OCI-LY7 (cell line): ENCODE measurements at regions not wholly inside any gene's neighbourhood (a gene's known extent, or its start where the extent isn't known, plus 50 kb on each side); places are given as distances from the start of the nearest gene placed in this dataset.

Source experiments
- BruUV-seq: library from RNA; stranded (reverse); fragments of 400-500 nt; replicated peaks from 2 replicates; lab custom pipeline; 2021; lab: Mats Ljungman, UMichigan
- CTCF ChIA-PET: fragments of 300-600 bp; sonication (Branson Sonifier 250); formaldehyde crosslinking; loops from one replicate; lab custom pipeline; 2022; ENCODE audit warnings: antibody characterized with exemption; ENCODE audit not compliant: unreplicated experiment; lab: Charles Lee
- POLR2A ChIA-PET: fragments of 300-600 bp; sonication (Branson Sonifier 250); formaldehyde crosslinking; loops from one replicate; lab custom pipeline; 2022; ENCODE audit warnings: antibody characterized with exemption; lab: Charles Lee
- DNase-seq: peaks from one replicate; pipeline ENCODE4 v3.0.0-alpha.2; 2015; ENCODE audit warnings: low spot score
- H2AFZ ChIP-seq: fragments of 200-600 bp; sonication (generic), shearing (Covaris generic); 2 replicates; pipeline ENCODE4 v1.6.1; 2014; ENCODE audit warnings: mild to moderate bottlenecking, antibody characterized with exemption, low read length, moderate library complexity
- H3K27ac ChIP-seq: fragments of 200-600 bp; sonication (generic); 2 replicates; pipeline ENCODE4 v1.5.1; 2014; ENCODE audit warnings: mixed run types, low read depth, mild to moderate bottlenecking, moderate library complexity, low read length, inconsistent platforms; ENCODE audit not compliant: poor library complexity, severe bottlenecking
- H3K36me3 ChIP-seq: fragments of 200-600 bp; sonication (generic); 2 replicates; pipeline ENCODE4 v1.6.1; 2014; ENCODE audit warnings: mild to moderate bottlenecking, antibody characterized with exemption, low read length, moderate library complexity, mixed read lengths; ENCODE audit not compliant: insufficient read depth
- H3K4me1 ChIP-seq: fragments of 200-600 bp; sonication (generic); 2 replicates; pipeline ENCODE4 v1.5.1; 2014; ENCODE audit warnings: mild to moderate bottlenecking, low read length; ENCODE audit not compliant: insufficient read depth, poor library complexity, severe bottlenecking
- H3K4me2 ChIP-seq: fragments of 200-600 bp; sonication (generic); 2 replicates; pipeline ENCODE4 v1.6.1; 2014; ENCODE audit warnings: mild to moderate bottlenecking, low read length
- H3K4me3 ChIP-seq: fragments of 200-600 bp; sonication (generic); 2 replicates; pipeline ENCODE4 v1.5.1; 2014; ENCODE audit warnings: mild to moderate bottlenecking, low read depth, low read length; ENCODE audit not compliant: poor library complexity, severe bottlenecking
- H3K79me2 ChIP-seq: fragments of 200-600 bp; sonication (generic); 2 replicates; pipeline ENCODE4 v1.6.1; 2016; ENCODE audit warnings: low read depth, mild to moderate bottlenecking, low read length, moderate library complexity, mixed read lengths; ENCODE audit not compliant: insufficient read depth
- H3K9me2 ChIP-seq: fragments of 200-600 bp; sonication (generic); 2 replicates; pipeline ENCODE4 v1.6.1; 2016; ENCODE audit warnings: mild to moderate bottlenecking, low read length, mixed read lengths; ENCODE audit not compliant: insufficient read depth
- H3K9me3 ChIP-seq: fragments of 200-600 bp; sonication (generic); 2 replicates; pipeline ENCODE4 v1.6.1; 2014; ENCODE audit warnings: mild to moderate bottlenecking, mixed run types, low read length, mixed read lengths
- H4K20me1 ChIP-seq: fragments of 200-600 bp; sonication (generic); 2 replicates; pipeline ENCODE4 v1.6.1; 2014; ENCODE audit warnings: mild to moderate bottlenecking, antibody characterized with exemption, low read length, moderate library complexity, mixed read lengths; ENCODE audit not compliant: insufficient read depth
- EZH2phosphoT487 ChIP-seq: fragments of 200-600 bp; sonication (generic); IDR thresholded peaks from 2 replicates; pipeline ENCODE4 v1.6.1; 2018; ENCODE audit warnings: low read depth, borderline replicate concordance, mild to moderate bottlenecking, mixed run types, antibody characterized with exemption, low read length, moderate library complexity, mixed read lengths
- intact Hi-C: fragments of 100-400 bp; cut with micrococcal nuclease; formaldehyde crosslinking; loops from one replicate; pipeline ENCODE4 v1.10.0; 2022; ENCODE audit not compliant: unreplicated experiment
- TF ChIP-seq, protein P1 (sequence below): fragments of 200-600 bp; sonication (generic); conservative IDR thresholded peaks from 2 replicates; pipeline ENCODE4 v1.5.1; 2014; ENCODE audit warnings: mild to moderate bottlenecking, antibody characterized with exemption, low read length, moderate library complexity, mixed read lengths

GRCh38 chr4:176437756-176438155 lies 118.0 kb downstream of the SPCS3 start:
- Histone ChIP-seq H3K4me1 (no peaks in the 10 kb centered on the region), H2AFZ (no peak overlapping the region), H3K9me3 (no peaks in the 10 kb centered on the region), H3K27ac (no peak overlapping the region), H3K4me2 (no peak overlapping the region), H3K9me2 (no peaks in the 10 kb centered on the region), H3K4me3 (no peak overlapping the region), H3K79me2 (no peaks in the 10 kb centered on the region), H4K20me1 (no peaks in the 10 kb centered on the region), H3K36me3 (no peaks in the 10 kb centered on the region)
- ChIA-PET POLR2A (interaction anchor here (0.9 kb wide), 1 partner anchor 11 kb away, joined by 3 read pairs; no protein-coding TSS in a partner anchor), CTCF (no interaction called here)
- intact Hi-C loops: no loop called here
- TF ChIP-seq, protein P1, sequence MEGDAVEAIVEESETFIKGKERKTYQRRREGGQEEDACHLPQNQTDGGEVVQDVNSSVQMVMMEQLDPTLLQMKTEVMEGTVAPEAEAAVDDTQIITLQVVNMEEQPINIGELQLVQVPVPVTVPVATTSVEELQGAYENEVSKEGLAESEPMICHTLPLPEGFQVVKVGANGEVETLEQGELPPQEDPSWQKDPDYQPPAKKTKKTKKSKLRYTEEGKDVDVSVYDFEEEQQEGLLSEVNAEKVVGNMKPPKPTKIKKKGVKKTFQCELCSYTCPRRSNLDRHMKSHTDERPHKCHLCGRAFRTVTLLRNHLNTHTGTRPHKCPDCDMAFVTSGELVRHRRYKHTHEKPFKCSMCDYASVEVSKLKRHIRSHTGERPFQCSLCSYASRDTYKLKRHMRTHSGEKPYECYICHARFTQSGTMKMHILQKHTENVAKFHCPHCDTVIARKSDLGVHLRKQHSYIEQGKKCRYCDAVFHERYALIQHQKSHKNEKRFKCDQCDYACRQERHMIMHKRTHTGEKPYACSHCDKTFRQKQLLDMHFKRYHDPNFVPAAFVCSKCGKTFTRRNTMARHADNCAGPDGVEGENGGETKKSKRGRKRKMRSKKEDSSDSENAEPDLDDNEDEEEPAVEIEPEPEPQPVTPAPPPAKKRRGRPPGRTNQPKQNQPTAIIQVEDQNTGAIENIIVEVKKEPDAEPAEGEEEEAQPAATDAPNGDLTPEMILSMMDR: no peak
- TF ChIP-seq EZH2phosphoT487: no peak
- DNase-seq: no peak
- BruUV-seq: no TSS peak

GRCh38 chr4:176438401-176438800 lies 118.6 kb downstream of the SPCS3 start:
- TF ChIP-seq EZH2phosphoT487: no peak
- TF ChIP-seq, protein P1: no peak
- BruUV-seq: no TSS peak

DNA sequence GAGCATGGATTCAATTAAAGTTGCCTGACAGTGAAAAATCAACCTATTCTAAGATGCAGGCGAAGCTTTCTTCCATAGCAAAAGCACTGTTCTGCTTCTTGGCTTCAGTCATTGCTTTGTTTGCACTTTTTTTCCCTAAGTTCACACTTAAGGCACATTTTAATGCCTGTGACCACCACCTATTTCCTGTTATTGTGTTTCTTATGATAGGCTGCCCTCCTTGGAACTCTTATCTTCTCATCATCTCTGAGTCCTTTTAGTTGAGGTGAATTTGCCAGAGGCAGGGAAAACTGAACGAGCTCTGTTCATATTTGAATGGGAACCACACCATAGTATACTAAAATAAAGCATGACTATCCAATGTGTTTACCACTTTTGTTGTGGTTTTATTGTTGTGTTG lies 119.8 kb downstream of the SPCS3 start:
- H3K36me3 ChIP-seq: no peaks in the 10 kb centered on the region
- no peak overlapping the region for H3K4me3 ChIP-seq
- POLR2A ChIA-PET: interaction anchor here (0.7 kb wide), 1 partner anchor 53 kb away, joined by 3 read pairs; no protein-coding TSS in a partner anchor
- no peak overlapping the region for H2AFZ ChIP-seq
- H3K4me1 ChIP-seq: no peaks in the 10 kb centered on the region
- no peaks in the 10 kb centered on the region for H3K9me2 ChIP-seq
- BruUV-seq: no TSS peak
- no peak for DNase-seq
- no peaks in the 10 kb centered on the region for H4K20me1 ChIP-seq
- no peaks in the 10 kb centered on the region for H3K9me3 ChIP-seq
- H3K79me2 ChIP-seq: no peaks in the 10 kb centered on the region
- H3K4me2 ChIP-seq: no peak overlapping the region
- CTCF ChIA-PET: no interaction called here
- H3K27ac ChIP-seq: no peak overlapping the region
- intact Hi-C loops: no loop called here
- no peak for TF ChIP-seq EZH2phosphoT487
- TF ChIP-seq, protein P1: no peak

More at GRCh38 chr4:176438401-176438800, 118.6 kb downstream of the SPCS3 start:
- Histone ChIP-seq H3K27ac (no peak overlapping the region), H3K9me3 (no peaks in the 10 kb centered on the region), H3K9me2 (no peaks in the 10 kb centered on the region), H3K79me2 (no peaks in the 10 kb centered on the region), H3K4me1 (no peaks in the 10 kb centered on the region), H3K36me3 (no peaks in the 10 kb centered on the region), H3K4me3 (no peak overlapping the region), H3K4me2 (no peak overlapping the region), H2AFZ (no peak overlapping the region), H4K20me1 (no peaks in the 10 kb centered on the region)
- no peak for DNase-seq
- CTCF ChIA-PET: no interaction called here
- intact Hi-C loops: no loop called here
- POLR2A ChIA-PET: interaction anchor here (0.9 kb wide), 1 partner anchor 12 kb away, joined by 3 read pairs; no protein-coding TSS in a partner anchor
